ENCODE measurements at regions not wholly inside any gene's neighbourhood (a gene's known extent, or its start where the extent isn't known, plus 50 kb on each side); places are given as distances from the start of the nearest gene placed in this dataset.

DNA sequence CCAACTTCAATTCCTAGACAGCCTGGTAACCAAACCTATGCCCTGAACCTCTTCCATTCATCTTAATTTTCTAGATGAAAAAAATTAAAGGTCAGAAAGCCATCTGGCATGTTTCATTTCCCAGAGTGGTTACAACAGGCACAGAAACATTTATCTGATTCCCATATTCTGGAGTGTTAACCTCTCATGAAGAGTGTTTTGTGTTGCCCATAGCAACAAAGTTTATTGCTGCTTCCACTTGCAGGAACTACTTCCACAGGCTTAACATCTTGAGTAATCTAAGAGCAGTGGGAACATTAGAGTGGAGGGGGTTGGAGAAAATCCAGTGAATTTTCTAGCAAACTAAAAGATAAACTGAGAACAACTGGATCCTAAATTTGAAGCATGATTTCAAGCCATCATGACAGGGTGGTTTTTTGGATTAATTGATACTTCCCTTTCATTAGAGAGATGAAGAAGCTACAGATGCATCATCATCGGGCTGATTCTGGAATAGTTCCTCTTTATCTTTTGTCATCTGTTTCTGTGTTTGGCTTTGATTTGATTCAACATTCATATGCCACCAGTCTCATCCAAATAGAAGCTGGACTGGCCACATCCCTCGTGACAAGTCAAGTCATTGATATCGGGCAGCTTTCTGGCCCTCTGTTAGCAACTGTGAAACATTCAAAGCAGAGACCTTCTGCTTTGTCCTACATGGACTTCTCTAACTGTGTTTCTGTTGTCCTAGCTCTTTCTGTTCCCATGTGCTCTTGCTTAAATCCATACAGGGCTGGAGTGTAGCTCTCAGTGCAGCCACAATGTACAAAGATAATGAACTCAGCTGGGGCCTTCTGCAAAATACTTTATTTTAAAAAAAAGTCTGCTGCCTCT, 167.3 kb downstream of the MID1IP1 start:
- no peak overlapping the region for H2BK15ac ChIP-seq (ENCODE audit: low read depth, low read length)
- no peaks in the 10 kb centered on the region for H4K20me1 ChIP-seq (ENCODE audit: control insufficient read depth, insufficient read depth, insufficient read length)
- Mint-ChIP-seq H3K4me1 (peaks cover 4 to 8% of the 10 kb centered on the region in 2 experiments; a peak in 3 of 4 replicates), H3K9me3 (peaks cover 57 to 70% of the 10 kb centered on the region in 2 experiments), H3K4me3 (no peak overlapping the region), H3K27ac (no peak overlapping the region), H3K36me3 (ENCODE audit: insufficient read depth in 1 of 3, low read depth in 3 of 3) (peaks cover 7 to 12% (median 11%) of the 10 kb centered on the region in 3 experiments), H3K27me3 (ENCODE audit: low read depth) (no peaks in the 10 kb centered on the region)
- H2BK120ac ChIP-seq (ENCODE audit: low read depth, low read length, poor library complexity, severe bottlenecking): no peak overlapping the region
- H2AK5ac ChIP-seq (ENCODE audit: insufficient read length, low read length): no peak overlapping the region
- no peak overlapping the region for H4K8ac ChIP-seq (replicated peaks; ENCODE audit: insufficient read length, low read depth, low read length)
- peaks cover 2% of the 10 kb centered on the region; the same call in 1 of the 2 replicates for H3K4me1 ChIP-seq (ENCODE audit: insufficient read depth, low read length)
- H3K27ac ChIP-seq (ENCODE audit: insufficient read length, low read depth, low read length): no peak overlapping the region
- no CpG with 5 or more reads among the region's 3 CpGs for WGBS (ENCODE audit: extremely low coverage, insufficient read length, low lambda C conversion rate)
- H3K23ac ChIP-seq (ENCODE audit: insufficient read length, low read depth, low read length): no peak overlapping the region
- no peak overlapping the region for H2BK20ac ChIP-seq (ENCODE audit: low read depth, low read length, poor library complexity, severe bottlenecking)
- H3K4me2 ChIP-seq (ENCODE audit: insufficient read depth, insufficient read length, low read length): no peak overlapping the region
- no peak overlapping the region for H3T11ph ChIP-seq (ENCODE audit: low read length)
- no peak overlapping the region for H2BK5ac ChIP-seq (ENCODE audit: insufficient read length, low read length)
- no peak overlapping the region for H2AFZ ChIP-seq (ENCODE audit: low read length)
- H3K4ac ChIP-seq (ENCODE audit: low read depth, low read length): no peak overlapping the region
- TF ChIP-seq, protein P1, sequence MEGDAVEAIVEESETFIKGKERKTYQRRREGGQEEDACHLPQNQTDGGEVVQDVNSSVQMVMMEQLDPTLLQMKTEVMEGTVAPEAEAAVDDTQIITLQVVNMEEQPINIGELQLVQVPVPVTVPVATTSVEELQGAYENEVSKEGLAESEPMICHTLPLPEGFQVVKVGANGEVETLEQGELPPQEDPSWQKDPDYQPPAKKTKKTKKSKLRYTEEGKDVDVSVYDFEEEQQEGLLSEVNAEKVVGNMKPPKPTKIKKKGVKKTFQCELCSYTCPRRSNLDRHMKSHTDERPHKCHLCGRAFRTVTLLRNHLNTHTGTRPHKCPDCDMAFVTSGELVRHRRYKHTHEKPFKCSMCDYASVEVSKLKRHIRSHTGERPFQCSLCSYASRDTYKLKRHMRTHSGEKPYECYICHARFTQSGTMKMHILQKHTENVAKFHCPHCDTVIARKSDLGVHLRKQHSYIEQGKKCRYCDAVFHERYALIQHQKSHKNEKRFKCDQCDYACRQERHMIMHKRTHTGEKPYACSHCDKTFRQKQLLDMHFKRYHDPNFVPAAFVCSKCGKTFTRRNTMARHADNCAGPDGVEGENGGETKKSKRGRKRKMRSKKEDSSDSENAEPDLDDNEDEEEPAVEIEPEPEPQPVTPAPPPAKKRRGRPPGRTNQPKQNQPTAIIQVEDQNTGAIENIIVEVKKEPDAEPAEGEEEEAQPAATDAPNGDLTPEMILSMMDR (conservative IDR thresholded peaks at IDR 0.05): no peak
- H3K56ac ChIP-seq (ENCODE audit: insufficient read length, low read depth, low read length): no peak overlapping the region
- no peaks in the 10 kb centered on the region for H3K23me2 ChIP-seq (ENCODE audit: insufficient read length, low read depth, low read length, poor library complexity, severe bottlenecking)
- H3K79me1 ChIP-seq (ENCODE audit: insufficient read depth, low read depth, low read length, poor library complexity, severe bottlenecking): no peaks in the 10 kb centered on the region
- H3K79me2 ChIP-seq (ENCODE audit: insufficient read depth, low read length): no peaks in the 10 kb centered on the region
- no peaks in the 10 kb centered on the region for H3K27me3 ChIP-seq (ENCODE audit: insufficient read depth, low read length)
- no peak overlapping the region for H2BK12ac ChIP-seq (ENCODE audit: insufficient read length, low read depth, low read length)
- no peak for DNase-seq
- H3K9ac ChIP-seq (ENCODE audit: extremely low read depth, insufficient read length, low read length): no peak overlapping the region
- H4K5ac ChIP-seq (ENCODE audit: insufficient read length, low read depth, low read length): no peak overlapping the region
- no peak overlapping the region for H3K18ac ChIP-seq (ENCODE audit: insufficient read length, low read depth, low read length)
- no peaks in the 10 kb centered on the region for H3K9me3 ChIP-seq (ENCODE audit: control insufficient read depth, low read depth, low read length)
- no peak overlapping the region for H4K91ac ChIP-seq (ENCODE audit: insufficient read length, low read depth, low read length)
- H3K14ac ChIP-seq (ENCODE audit: insufficient read depth, low read length): no peak overlapping the region

All from H9 (cell line).